ENCODE measurements at regions not wholly inside any gene's neighbourhood (a gene's known extent, or its start where the extent isn't known, plus 50 kb on each side); places are given as distances from the start of the nearest gene placed in this dataset.

DNA sequence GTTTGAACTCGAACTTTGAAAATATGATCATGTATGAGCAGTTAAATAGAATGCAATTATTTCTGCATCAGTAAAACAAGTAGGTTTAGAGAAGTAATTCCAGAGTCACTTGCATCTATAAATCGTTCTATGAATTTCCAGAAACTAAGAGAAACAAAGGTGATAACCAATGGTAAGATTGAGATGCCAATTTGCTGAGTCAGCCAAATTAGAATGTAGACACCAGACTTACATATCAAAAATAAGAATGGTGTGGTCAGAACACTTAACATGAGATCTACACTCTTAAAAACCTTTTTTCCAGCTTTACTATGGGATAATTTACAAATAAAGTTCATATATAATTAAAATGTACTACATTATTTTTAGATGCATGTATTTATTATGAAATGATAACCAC is 1435.9 kb downstream of the OTOL1 start:
- TF ChIP-seq CTCF (IDR thresholded peaks at IDR 0.05; ENCODE audit: low read depth, low read length, missing control alignments) = no peak
- H3K4me3 ChIP-seq (ENCODE audit: low read depth, low read length) = no peak overlapping the region
- DNase-seq (ENCODE audit: low read depth) = no peak
- in situ Hi-C loops (cut with HindIII; ENCODE audit: low sequenced_read_pairs) = no loop called here

- DNase-seq (ENCODE audit: low read depth) = no peak
- no peak for TF ChIP-seq CTCF (IDR thresholded peaks at IDR 0.05; ENCODE audit: low read depth, low read length, missing control alignments)
- no peak overlapping the region for H3K4me3 ChIP-seq (ENCODE audit: low read depth, low read length)
- in situ Hi-C loops (cut with HindIII; ENCODE audit: low sequenced_read_pairs) = no loop called here
Observed at GRCh38 chr3:162933656-162934055, 1437.0 kb downstream of the OTOL1 start.

- H3K4me3 ChIP-seq (ENCODE audit: low read depth, low read length) = no peak overlapping the region
- in situ Hi-C loops (cut with HindIII; ENCODE audit: low sequenced_read_pairs) = no loop called here
- TF ChIP-seq CTCF (IDR thresholded peaks at IDR 0.05; ENCODE audit: low read depth, low read length, missing control alignments) = no peak
- DNase-seq (ENCODE audit: low read depth) = no peak
Observed at GRCh38 chr3:162936706-162937105, 1440.1 kb downstream of the OTOL1 start.

GRCh38 chr3:162938083-162938482 is 1441.5 kb downstream of the OTOL1 start:
- TF ChIP-seq CTCF (IDR thresholded peaks at IDR 0.05; ENCODE audit: low read depth, low read length, missing control alignments) = no peak
- no peak overlapping the region for H3K4me3 ChIP-seq (ENCODE audit: low read depth, low read length)
- DNase-seq (ENCODE audit: low read depth) = no peak
- in situ Hi-C loops (cut with HindIII; ENCODE audit: low sequenced_read_pairs) = no loop called here

- in situ Hi-C loops (cut with HindIII; ENCODE audit: low sequenced_read_pairs) = no loop called here
- no peak for DNase-seq (ENCODE audit: low read depth)
- H3K4me3 ChIP-seq (ENCODE audit: low read depth, low read length) = no peak overlapping the region
- no peak for TF ChIP-seq CTCF (IDR thresholded peaks at IDR 0.05; ENCODE audit: low read depth, low read length, missing control alignments)
Observed at GRCh38 chr3:162945626-162946025, 1449.0 kb downstream of the OTOL1 start.

- no peak for TF ChIP-seq CTCF (IDR thresholded peaks at IDR 0.05; ENCODE audit: low read depth, low read length, missing control alignments)
- no peak for DNase-seq (ENCODE audit: low read depth)
- in situ Hi-C loops (cut with HindIII; ENCODE audit: low sequenced_read_pairs) = no loop called here
- H3K4me3 ChIP-seq (ENCODE audit: low read depth, low read length) = no peak overlapping the region
Observed at GRCh38 chr3:162956711-162957110, 1460.1 kb downstream of the OTOL1 start.

- in situ Hi-C loops (cut with HindIII; ENCODE audit: low sequenced_read_pairs) = no loop called here
- TF ChIP-seq CTCF (IDR thresholded peaks at IDR 0.05; ENCODE audit: low read depth, low read length, missing control alignments) = no peak
- DNase-seq (ENCODE audit: low read depth) = peak; percentile 2
- no peak overlapping the region for H3K4me3 ChIP-seq (ENCODE audit: low read depth, low read length)
Observed at GRCh38 chr3:162960269-162960668, 1463.7 kb downstream of the OTOL1 start.
